Esophagus (tissue), 2 donors: ENCODE measurements at regions not wholly inside any gene's neighbourhood (a gene's known extent, or its start where the extent isn't known, plus 50 kb on each side); places are given as distances from the start of the nearest gene placed in this dataset.

Experiments
- H3K27ac ChIP-seq, 2 donors: one replicate each; pipeline ENCODE4 v1.5.1; 2013; ENCODE audit warnings: low read depth in 2 of 2, mild to moderate bottlenecking in 2 of 2, inconsistent platforms in 1 of 2, low read length in 1 of 2, moderate library complexity in 1 of 2
- H3K27me3 ChIP-seq, 2 donors: one replicate each; pipeline ENCODE4 v1.6.1; 2013; ENCODE audit warnings: low read length in 2 of 2, control low read depth in 1 of 2, mild to moderate bottlenecking in 1 of 2; ENCODE audit not compliant: insufficient read depth in 2 of 2, control insufficient read depth in 1 of 2
- H3K36me3 ChIP-seq, 2 donors: one replicate each; pipeline ENCODE4 v1.6.1; 2013; ENCODE audit warnings: low read length in 1 of 2; ENCODE audit not compliant: control insufficient read depth in 2 of 2, insufficient read depth in 2 of 2
- H3K4me1 ChIP-seq, 2 donors: one replicate each; pipeline ENCODE4 v1.6.1; 2013; ENCODE audit warnings: low read length in 1 of 2; ENCODE audit not compliant: control insufficient read depth in 2 of 2, insufficient read depth in 2 of 2
- H3K4me3 ChIP-seq, 2 donors: one replicate each; pipeline ENCODE4 v1.5.1; 2013; ENCODE audit warnings: low read length in 2 of 2, mild to moderate bottlenecking in 2 of 2, low read depth in 1 of 2, moderate library complexity in 1 of 2
- H3K9me3 ChIP-seq, 2 donors: one replicate each; pipeline ENCODE4 v1.6.1; 2013; ENCODE audit warnings: mild to moderate bottlenecking in 2 of 2, low read depth in 1 of 2, low read length in 1 of 2, moderate library complexity in 1 of 2; ENCODE audit not compliant: control insufficient read depth in 2 of 2, insufficient read depth in 1 of 2
- WGBS, 2 donors: extraction: QIAGEN DNeasy Blood & Tissue Kit; methylation state at CpG; one replicate each; pipeline ENCODE4 v1.1.7; 2013; 5-methylcytosine and 5-hydroxymethylcytosine counted together
- donor health status: healthy with polysubstance abuse.
- donor health status: Bipolar disorder and iron deficiency.

GRCh38 chr17:77641718-77642117 lies 316.8 kb upstream of the TNRC6C start:
- no peaks in the 10 kb centered on the region for H3K27me3 ChIP-seq
- H3K36me3 ChIP-seq: no peaks in the 10 kb centered on the region
- no peaks in the 10 kb centered on the region for H3K4me1 ChIP-seq
- no peak overlapping the region for H3K27ac ChIP-seq
- no peaks in the 10 kb centered on the region for H3K9me3 ChIP-seq
- WGBS, 2 donors: 79 to 81% methylated on average over 4 of the region's 4 CpGs
- no peak overlapping the region for H3K4me3 ChIP-seq

DNA sequence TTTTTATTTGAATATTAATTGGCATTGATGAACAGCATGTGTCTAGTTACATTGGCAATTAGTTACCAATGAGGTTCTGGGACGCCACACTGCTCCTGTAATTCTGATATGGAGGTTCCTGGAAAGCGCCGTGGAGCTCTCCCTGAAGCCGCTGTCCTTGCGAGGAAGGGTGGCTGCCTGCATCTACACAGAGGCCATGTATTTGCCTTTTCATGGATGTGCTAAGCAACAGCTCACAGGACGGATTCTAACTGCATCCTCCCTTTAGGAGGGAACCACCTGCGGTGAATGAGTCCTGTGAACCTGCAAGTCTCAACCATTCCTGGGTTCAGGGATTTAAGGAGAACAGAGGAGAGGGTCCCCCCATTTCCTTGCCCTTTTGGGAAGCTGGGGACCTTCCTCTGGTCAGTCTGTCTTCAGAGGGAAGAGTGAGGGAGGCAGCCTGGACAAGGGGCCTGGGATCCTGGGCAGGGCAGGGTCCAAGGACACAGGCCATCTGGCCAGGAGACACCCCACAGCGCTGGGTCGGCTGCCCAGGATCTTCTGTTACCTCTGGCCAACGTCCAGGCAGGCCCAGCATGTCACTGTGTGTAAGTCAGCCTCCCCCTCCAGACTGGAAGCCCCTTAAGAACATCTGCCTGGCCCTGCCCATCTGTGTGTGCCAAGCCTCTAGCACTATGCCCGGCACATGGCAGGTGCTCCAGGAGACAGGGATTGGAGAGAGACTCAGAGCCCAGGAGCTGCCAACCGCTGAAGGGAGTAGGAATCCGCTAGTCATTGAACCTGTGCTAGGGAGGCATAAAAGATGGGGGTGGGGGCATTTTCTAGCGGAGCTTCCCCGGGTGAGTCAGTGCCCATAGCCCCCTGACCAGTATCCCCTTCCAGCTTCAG lies 314.1 kb upstream of the TNRC6C start:
- Histone ChIP-seq H3K36me3 (no peaks in the 10 kb centered on the region), H3K4me3 (no peak overlapping the region), H3K27ac (no peak overlapping the region), H3K9me3 (peaks cover 5% of the 10 kb centered on the region in 2 donors), H3K27me3 (no peaks in the 10 kb centered on the region), H3K4me1 (no peaks in the 10 kb centered on the region)
- 67 to 80% methylated on average over 15 of the region's 15 CpGs for WGBS, 2 donors

DNA sequence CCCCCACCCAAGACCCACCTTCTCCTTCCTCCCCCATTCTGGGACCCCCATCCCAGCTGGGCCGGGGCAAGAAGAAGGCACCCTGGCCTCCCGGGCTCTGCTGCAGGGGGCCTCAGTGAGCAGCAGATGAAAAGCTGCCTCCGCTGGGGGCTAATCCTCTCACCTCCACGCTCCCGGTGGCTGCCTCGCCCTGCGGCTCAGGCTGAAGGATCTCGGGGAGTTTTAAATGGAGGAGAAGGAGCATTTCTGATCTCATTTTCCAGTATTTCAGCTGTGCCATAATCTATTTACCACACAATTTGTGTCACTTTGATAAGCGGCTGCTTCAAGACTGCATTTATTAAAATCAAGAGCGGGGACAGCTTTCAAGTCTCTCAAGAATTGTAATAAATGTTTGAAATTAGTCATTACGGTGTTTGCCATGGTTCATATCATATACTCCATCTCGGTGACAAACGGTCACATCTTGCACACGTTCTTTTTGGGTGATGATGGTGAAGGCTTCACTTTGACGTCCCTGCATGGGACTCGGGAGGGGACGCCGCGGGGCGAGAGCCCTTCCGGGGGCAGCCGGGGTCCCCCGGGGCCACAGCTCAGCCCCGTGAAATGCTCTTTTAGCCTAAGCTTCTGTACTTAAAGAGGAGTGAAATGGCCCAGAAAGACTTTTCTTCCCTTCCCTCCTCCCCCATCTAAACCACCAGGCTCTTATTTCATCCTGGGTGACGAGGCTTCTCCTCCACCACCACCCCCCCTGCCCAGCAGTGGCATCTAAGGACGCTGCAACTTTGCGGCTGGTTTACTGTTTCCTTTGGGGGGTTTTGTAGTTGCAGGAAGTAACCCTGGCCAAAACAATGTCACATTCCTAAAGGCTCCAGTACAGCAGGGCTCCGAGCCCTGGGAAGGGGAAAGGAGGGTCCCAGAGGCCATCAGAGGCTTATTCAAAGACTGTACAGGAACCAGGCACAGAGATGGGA lies 313.1 kb upstream of the TNRC6C start:
- no peak overlapping the region for H3K27ac ChIP-seq
- no peaks in the 10 kb centered on the region for H3K4me1 ChIP-seq
- H3K27me3 ChIP-seq: no peaks in the 10 kb centered on the region
- H3K36me3 ChIP-seq: no peaks in the 10 kb centered on the region
- H3K9me3 ChIP-seq: peaks cover 5% of the 10 kb centered on the region in 2 donors
- no peak overlapping the region for H3K4me3 ChIP-seq
- WGBS, 2 donors: 33 to 37% methylated on average over 28 of the region's 28 CpGs

DNA sequence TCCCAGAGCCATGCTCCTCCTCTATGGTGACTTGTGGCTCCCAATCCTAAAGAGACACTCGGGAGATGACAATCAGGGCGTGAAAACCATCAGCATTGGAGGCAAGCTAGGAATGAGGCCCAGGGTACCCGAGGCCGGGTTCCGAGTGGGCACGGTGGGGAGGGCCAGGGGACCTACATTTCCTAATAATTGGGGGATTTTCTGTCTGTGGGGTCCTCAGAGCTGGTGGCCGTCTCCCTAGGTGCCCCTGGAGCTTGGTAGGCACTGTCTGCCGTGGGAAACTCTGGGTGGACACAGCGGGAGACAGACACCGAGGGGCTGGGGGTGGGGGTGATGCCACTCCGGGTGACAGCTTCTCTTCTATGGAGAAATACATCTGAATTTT lies 312.5 kb upstream of the TNRC6C start:
- Histone ChIP-seq H3K27ac (no peak overlapping the region), H3K27me3 (no peaks in the 10 kb centered on the region), H3K4me3 (no peak overlapping the region), H3K36me3 (no peaks in the 10 kb centered on the region), H3K4me1 (no peaks in the 10 kb centered on the region), H3K9me3 (peaks cover 5% of the 10 kb centered on the region in 2 donors)
- 73 to 84% methylated on average over 11 of the region's 11 CpGs for WGBS, 2 donors

DNA sequence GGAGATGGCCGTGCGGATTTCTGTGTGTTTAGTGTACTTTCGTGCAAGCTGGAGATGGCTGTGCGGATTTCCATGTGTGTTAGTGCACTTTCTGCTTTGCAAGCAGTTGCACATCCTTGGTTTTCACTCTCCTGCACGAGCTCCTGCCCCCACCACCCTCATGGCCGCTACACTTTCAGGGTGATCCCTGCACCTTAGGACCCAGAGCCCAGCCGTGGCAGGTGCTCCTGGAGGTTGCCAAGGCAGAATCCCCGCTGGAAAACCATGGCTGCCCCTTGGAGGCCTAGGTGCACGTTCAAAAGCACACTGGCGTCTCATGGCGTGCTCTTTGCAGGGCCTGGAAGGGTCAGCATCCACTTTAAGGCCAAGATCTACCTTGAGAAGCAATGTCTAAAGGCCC lies 311.0 kb upstream of the TNRC6C start:
- no peak overlapping the region for H3K27ac ChIP-seq
- H3K9me3 ChIP-seq: peaks cover 5% of the 10 kb centered on the region in 2 donors
- 89 to 93% methylated on average over 11 of the region's 11 CpGs for WGBS, 2 donors
- no peak overlapping the region for H3K4me3 ChIP-seq
- H3K4me1 ChIP-seq: no peaks in the 10 kb centered on the region
- H3K36me3 ChIP-seq: no peaks in the 10 kb centered on the region
- no peaks in the 10 kb centered on the region for H3K27me3 ChIP-seq

DNA sequence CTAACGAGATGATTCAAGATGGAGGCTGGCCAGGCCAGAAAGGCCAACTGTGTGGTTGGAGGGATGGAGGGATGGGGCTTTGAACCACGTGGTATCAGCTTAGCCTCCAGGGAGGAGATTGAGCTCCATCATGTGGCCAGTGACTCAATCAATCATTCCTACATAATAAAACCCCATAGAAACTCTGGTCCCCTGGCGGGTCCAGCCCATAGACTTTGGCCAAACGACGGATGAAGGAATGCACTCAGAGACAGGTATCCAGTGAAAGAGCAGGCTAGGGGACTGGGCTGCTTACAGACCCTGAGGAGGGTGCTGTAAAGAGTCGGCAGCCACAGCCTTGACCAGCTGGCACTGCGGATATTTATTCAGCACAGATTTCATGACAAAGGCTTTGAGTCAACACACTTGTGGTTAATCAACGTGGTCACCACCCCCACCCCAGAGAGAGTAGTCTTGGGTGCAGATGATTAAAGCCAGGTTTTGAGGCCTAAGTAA lies 308.7 kb upstream of the TNRC6C start:
- WGBS, 2 donors: 70 to 72% methylated on average over 8 of the region's 8 CpGs
- no peaks in the 10 kb centered on the region for H3K27me3 ChIP-seq
- H3K36me3 ChIP-seq: no peaks in the 10 kb centered on the region

DNA sequence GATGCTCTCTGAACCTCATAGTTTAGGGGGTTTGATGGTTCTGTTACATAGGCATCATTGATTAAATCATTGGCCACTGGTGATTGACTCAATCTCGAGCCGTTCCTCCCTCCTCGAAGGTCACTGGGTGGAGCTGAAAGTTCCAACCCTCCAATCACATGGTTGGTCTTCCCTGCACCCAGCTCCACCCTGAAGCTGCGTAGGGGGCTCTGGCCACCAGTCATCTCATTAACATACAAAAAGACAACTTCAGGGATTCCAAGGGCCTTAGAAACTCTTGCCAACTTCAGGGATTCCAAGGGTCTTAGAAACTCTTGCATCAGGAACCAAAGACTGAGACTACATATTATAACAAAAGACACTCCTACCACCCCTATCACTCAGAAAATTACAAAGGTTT lies 306.5 kb upstream of the TNRC6C start:
- H3K4me1 ChIP-seq: peaks cover 0 to 4% of the 10 kb centered on the region in 2 donors
- WGBS, 2 donors: 84 to 85% methylated on average over 4 of the region's 4 CpGs
- no peaks in the 10 kb centered on the region for H3K27me3 ChIP-seq
- no peaks in the 10 kb centered on the region for H3K36me3 ChIP-seq
- H3K27ac ChIP-seq: no peak overlapping the region
- peaks cover 5% of the 10 kb centered on the region in 2 donors for H3K9me3 ChIP-seq
- no peak overlapping the region for H3K4me3 ChIP-seq

More for the DNA sequence above, 308.7 kb upstream of the TNRC6C start:
- no peak overlapping the region for H3K27ac ChIP-seq
- H3K4me1 ChIP-seq: peaks cover 0 to 4% of the 10 kb centered on the region in 2 donors
- H3K9me3 ChIP-seq: peaks cover 5% of the 10 kb centered on the region in 2 donors
- no peak overlapping the region for H3K4me3 ChIP-seq

DNA sequence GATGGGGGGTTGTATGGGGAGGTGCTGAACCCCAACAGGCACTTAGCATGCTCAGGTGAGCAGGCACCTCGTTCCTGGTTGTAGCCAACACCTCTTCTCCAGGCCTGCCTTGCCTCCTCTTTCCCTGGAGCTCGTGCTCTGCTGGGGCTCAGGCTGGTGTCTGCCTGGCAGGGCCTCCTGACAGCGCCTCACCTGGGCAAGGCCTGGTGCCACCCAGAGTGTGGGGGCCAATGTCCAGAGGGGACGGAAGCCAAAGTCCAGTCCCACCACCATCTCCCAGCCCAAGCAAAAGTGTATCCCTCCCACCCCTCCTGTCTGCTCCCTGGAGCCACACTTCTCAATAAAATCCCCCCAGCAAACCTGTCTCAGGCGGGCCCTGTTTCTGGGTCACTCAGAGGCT lies 304.2 kb upstream of the TNRC6C start:
- Histone ChIP-seq H3K4me3 (no peak overlapping the region), H3K9me3 (no peaks in the 10 kb centered on the region), H3K27me3 (no peaks in the 10 kb centered on the region), H3K27ac (no peak overlapping the region), H3K36me3 (no peaks in the 10 kb centered on the region), H3K4me1 (peaks cover 0 to 4% of the 10 kb centered on the region in 2 donors)
- 84 to 87% methylated on average over 5 of the region's 5 CpGs for WGBS, 2 donors

- Histone ChIP-seq H3K9me3 (no peaks in the 10 kb centered on the region), H3K27me3 (no peaks in the 10 kb centered on the region), H3K4me3 (no peak overlapping the region), H3K4me1 (peaks cover 0 to 4% of the 10 kb centered on the region in 2 donors), H3K27ac (no peak overlapping the region), H3K36me3 (no peaks in the 10 kb centered on the region)
- 55 to 62% methylated on average over 13 of the region's 13 CpGs for WGBS, 2 donors
These were observed 303.7 kb upstream of the TNRC6C start for GRCh38 chr17:77654850-77655249.
